GM19395 (cell line): ENCODE measurements at regions not wholly inside any gene's neighbourhood (a gene's known extent, or its start where the extent isn't known, plus 50 kb on each side); places are given as distances from the start of the nearest gene placed in this dataset.
A peak's percentile ranks its signal among the peaks of the same experiment; 100 is the strongest.
"Not testable (repeated sequence)": the region's sequence is repeated elsewhere in the genome, so short reads cannot be mapped to it uniquely, and the experiment has no call there.

Source experiments
- ATAC-seq: cut with Tn5 transposase; IDR thresholded peaks from one replicate; pipeline ENCODE4 v1.9.1; 2021; ENCODE audit warnings: mild to moderate bottlenecking, moderate library complexity; ENCODE audit not compliant: unreplicated experiment

- ATAC-seq = no peak
These were observed 98.5 kb upstream of the ZSWIM2 start for GRCh38 chr2:186947516-186947915.

- ATAC-seq = no peak
These were observed 98.0 kb upstream of the ZSWIM2 start for GRCh38 chr2:186946896-186947467.

DNA sequence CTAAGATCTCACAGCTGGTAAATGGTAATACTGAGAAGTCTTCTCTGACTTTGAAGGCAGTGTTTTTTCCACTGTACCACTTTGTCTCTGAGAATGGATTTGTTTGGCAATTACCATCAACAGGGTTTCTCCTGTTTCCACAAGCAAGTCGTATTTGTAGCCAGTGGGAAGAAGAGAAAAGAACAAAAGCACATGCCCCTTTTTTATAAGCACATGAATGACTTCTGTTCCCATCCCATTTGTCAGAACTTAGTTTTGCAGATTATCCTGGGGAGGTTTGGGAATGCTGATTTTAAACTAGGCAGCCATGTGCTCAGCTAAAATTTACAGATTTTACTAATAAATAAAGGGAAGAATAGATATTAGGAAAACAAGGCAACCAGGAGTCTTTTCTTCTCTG is 92.9 kb upstream of the ZSWIM2 start:
- ATAC-seq = no peak

GRCh38 chr2:186940463-186940862 is 91.5 kb upstream of the ZSWIM2 start:
- no peak for ATAC-seq

GRCh38 chr2:186934420-186934819 is 85.5 kb upstream of the ZSWIM2 start:
- no peak for ATAC-seq

DNA sequence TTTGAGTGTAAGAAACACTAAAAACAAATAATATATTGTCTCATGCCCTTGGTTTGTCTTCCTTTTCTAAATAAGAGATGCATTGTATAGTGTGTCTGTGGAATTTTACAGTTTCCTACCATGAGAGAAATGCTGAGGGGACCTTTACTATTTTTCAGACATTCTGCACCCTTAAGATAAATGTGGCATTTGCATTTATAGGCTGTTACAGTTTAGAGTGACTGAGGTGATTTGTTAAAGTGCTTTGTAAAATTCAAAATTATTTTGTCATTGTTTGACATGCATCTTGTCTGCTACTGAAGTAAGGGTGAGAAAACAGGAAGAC is 78.9 kb upstream of the ZSWIM2 start:
- ATAC-seq = no peak

DNA sequence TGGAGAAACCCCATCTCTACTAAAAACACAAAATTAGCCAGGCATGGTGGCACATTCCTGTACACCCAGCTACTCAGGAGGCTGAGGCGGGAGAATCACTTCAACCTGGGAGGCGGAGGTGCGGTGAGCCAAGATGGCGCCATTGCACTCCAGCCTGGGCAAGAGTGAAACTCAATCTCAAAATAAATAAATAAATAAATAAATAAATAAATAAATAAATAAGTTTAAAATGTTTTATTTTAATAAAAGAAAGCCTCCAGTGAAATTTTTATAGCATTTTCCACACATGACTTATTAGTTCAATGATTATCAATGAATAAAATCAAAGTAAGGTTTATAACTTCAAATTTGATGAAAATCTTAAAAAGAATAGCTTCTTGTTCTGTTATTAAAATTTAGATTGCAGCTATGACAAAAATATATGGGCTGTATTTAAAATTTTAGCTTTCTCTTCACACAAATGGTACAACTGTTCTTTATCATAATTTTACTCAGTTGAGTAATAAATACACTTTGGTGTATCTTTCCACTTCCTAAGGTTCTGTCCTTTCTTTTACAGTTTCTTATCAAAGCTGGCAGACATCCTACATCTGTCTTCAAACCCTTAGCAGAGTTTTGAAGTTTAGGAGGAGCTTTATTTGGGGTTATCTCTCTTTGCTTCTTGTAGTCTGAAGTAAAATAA is 78.4 kb upstream of the ZSWIM2 start:
- no peak for ATAC-seq

- no peak for ATAC-seq
These were observed 76.5 kb upstream of the ZSWIM2 start for GRCh38 chr2:186925514-186925913.

DNA sequence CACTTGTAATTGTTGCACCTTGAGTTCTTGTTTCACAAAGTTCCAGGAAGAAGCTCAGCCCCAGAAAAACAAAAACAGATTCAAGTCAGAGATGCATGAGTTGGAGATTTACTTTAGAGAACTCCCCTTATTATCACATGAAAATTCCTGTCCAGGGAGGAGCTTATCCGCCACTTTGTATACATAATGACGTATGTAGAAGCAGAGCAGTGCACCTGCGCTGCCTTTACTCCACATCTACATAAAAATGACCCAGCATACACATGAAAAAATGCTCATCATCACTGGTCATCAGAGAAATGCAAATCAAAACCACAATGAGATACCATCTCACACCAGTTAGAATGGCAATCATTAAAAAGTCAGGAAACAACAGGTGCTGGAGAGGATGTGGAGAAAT is 73.3 kb upstream of the ZSWIM2 start:
- ATAC-seq = not testable (repeated sequence)

GRCh38 chr2:186919296-186919695 is 70.3 kb upstream of the ZSWIM2 start:
- no peak for ATAC-seq

- no peak for ATAC-seq
These were observed 69.5 kb upstream of the ZSWIM2 start for GRCh38 chr2:186918495-186918894.

DNA sequence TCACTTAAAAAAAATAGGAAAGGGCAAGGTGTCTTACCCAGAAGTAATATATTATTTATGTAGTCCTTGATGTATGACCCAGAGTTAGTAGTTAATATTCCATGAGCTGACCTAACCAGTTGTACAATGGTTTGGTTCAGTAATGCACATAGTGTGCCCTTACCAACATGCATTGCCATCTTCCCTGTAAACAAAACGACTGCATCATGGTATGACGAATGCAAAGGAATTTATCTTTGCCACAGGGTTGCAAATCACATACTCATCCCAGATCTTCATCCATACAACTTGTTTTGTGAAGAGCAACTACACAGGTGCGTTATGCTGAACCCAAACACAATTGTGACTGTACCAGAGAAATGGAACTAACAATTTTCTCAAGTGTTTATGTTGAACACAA is 68.9 kb upstream of the ZSWIM2 start:
- no peak for ATAC-seq

- peak; percentile 99 for ATAC-seq
These were observed 64.9 kb upstream of the ZSWIM2 start for GRCh38 chr2:186913870-186914269.

- no peak for ATAC-seq
These were observed 64.0 kb upstream of the ZSWIM2 start for GRCh38 chr2:186912979-186913378.

GRCh38 chr2:186911551-186912085 is 62.6 kb upstream of the ZSWIM2 start:
- ATAC-seq = no peak

DNA sequence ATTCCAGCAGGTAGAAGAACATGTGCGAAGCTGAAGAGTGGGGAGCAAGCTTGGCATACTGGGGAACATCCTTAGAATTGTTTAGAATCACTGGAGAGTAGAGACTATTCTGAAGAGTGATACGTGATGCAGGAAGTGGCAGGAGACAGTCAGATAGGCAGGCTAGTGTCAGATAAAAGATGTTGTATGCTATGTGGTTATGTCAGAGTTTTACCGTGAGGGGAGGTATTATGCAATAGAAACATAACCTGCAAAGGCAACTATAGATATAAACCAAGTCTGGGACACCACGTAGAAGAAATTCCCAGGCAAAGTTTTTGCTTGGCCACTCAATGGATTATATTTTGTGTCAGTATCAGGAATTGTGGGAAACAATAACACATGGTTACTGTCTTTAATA is 62.0 kb upstream of the ZSWIM2 start:
- no peak for ATAC-seq

DNA sequence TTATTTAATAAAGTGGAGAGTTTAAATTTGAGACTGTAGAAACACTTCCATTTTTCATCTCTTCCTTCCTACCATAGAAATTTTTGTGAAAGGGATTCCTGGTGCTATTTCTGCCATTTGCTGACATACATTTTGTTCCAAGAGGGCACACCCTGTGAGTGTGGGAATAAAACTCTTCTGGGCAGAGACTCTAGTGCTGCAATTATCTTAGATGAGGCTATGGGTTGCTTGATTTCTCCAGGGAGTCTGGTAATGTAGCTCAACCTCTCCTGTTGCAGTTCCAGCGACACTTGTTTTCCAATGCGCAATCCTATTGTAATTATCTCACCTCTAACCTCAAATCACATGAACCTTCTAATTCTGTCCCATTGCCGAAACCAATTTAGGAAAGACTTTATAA is 60.1 kb upstream of the ZSWIM2 start:
- ATAC-seq = no peak

DNA sequence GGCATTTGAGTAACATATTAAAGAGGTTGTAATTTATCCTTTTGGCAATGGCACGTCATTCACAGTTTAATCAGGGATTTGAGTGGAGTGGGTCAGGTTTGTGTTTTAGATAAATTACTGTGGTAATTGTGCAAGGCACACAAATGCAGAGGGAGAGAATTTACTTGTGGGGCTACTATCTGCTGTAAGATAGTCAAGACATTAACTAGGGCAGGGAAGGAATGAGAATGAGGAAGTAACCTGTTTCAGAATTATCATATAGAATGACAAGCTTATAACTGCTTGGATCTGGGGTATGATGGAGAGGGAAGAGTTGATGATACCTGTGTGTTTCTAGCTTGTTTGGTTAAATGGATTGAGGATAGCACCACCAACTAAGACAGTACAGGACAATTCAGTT is 58.9 kb upstream of the ZSWIM2 start:
- ATAC-seq = no peak

DNA sequence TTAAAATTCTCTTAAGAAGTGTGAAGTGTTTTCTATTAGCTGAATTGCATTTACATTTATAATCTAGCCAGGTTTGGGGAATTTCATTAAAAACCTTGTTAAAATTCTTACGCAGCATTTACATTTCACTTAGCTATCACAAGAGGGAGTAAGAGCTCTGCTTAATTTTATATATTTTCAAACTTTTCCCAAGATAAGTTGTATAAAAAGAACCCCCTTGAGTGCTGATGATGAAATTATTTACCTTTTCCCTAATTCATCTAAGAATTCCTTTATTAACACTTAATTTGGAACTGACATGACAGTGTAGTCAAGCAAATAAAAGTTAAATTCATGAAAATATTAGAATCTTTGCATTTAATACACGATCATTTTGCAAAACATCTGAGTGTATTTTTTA is 54.2 kb upstream of the ZSWIM2 start:
- no peak for ATAC-seq
